Neural cell (in vitro differentiated cells): ENCODE measurements at regions not wholly inside any gene's neighbourhood (a gene's known extent, or its start where the extent isn't known, plus 50 kb on each side); places are given as distances from the start of the nearest gene placed in this dataset.

Experiments
- H2AFZ ChIP-seq: fragments of 200-600, 300-800 bp; sonication (generic), shearing (Covaris generic); 2 replicates; pipeline ENCODE4 v1.6.0; 2014; ENCODE audit warnings: low read depth, mild to moderate bottlenecking, antibody characterized with exemption, low read length, moderate library complexity
- H3F3A ChIP-seq: fragments of 200-600 bp; shearing (Covaris generic); 2 replicates; pipeline ENCODE4 v1.6.1; 2016; ENCODE audit warnings: mild to moderate bottlenecking, moderate library complexity, mixed read lengths, antibody characterized with exemption, low read length; ENCODE audit not compliant: insufficient read depth, poor library complexity, severe bottlenecking
- H3K27ac ChIP-seq: fragments of 200-600, 300-800 bp; sonication (generic), shearing (Covaris generic); 2 replicates; pipeline ENCODE4 v1.5.1; 2014; ENCODE audit warnings: mild to moderate bottlenecking, low read length, moderate library complexity
- H3K27me3 ChIP-seq: fragments of 300-800, 200-600 bp; sonication (generic), shearing (Covaris generic); 2 replicates; pipeline ENCODE4 v1.6.0; 2014; ENCODE audit warnings: mild to moderate bottlenecking, low read depth, low read length, moderate library complexity; ENCODE audit not compliant: insufficient read depth
- H3K36me3 ChIP-seq: fragments of 300-800, 200-600 bp; sonication (generic), shearing (Covaris generic); 2 replicates; pipeline ENCODE4 v1.5.1; 2014; ENCODE audit warnings: mild to moderate bottlenecking, antibody characterized with exemption, low read length, moderate library complexity; ENCODE audit not compliant: insufficient read depth
- H3K4me2 ChIP-seq: fragments of 300-800, 200-600 bp; sonication (generic), shearing (Covaris generic); 2 replicates; pipeline ENCODE4 v1.6.0; 2014; ENCODE audit warnings: mild to moderate bottlenecking, low read length
- H3K4me3 ChIP-seq: fragments of 300-800, 200-600 bp; sonication (generic), shearing (Covaris generic); 2 replicates; pipeline ENCODE4 v1.5.1; 2014; ENCODE audit warnings: mild to moderate bottlenecking, low read length, moderate library complexity
- H3K79me2 ChIP-seq: fragments of 200-600 bp; shearing (Covaris generic); replicated peaks from 2 replicates; pipeline ENCODE4 v1.6.0; 2014; ENCODE audit warnings: mild to moderate bottlenecking, low read length, moderate library complexity; ENCODE audit not compliant: insufficient read depth
- H3K9ac ChIP-seq: fragments of 300-800, 200-600 bp; sonication (generic), shearing (Covaris generic); 2 replicates; pipeline ENCODE4 v1.6.1; 2016; ENCODE audit warnings: mild to moderate bottlenecking, low read length, mixed read lengths
- H3K9me2 ChIP-seq: fragments of 200-600 bp; shearing (Covaris generic); 2 replicates; pipeline ENCODE4 v1.6.1; 2016; ENCODE audit warnings: mild to moderate bottlenecking, low read length, mixed read lengths; ENCODE audit not compliant: insufficient read depth
- H3K9me3 ChIP-seq: fragments of 200-600, 300-800 bp; sonication (generic), shearing (Covaris generic); 2 replicates; pipeline ENCODE4 v1.6.1; 2016; ENCODE audit warnings: mild to moderate bottlenecking, mixed run types, low read length, moderate library complexity, mixed read lengths
- H4K20me1 ChIP-seq: fragments of 200-600 bp; shearing (Covaris generic); 2 replicates; pipeline ENCODE4 v1.6.1; 2016; ENCODE audit warnings: mild to moderate bottlenecking, mixed run types; ENCODE audit not compliant: insufficient read depth
- EP300 ChIP-seq: fragments of 450-650 bp; conservative IDR thresholded peaks from 2 replicates; pipeline ENCODE4 v1.6.1; 2014; ENCODE audit warnings: antibody characterized with exemption, mild to moderate bottlenecking, moderate library complexity; ENCODE audit not compliant: poor library complexity, severe bottlenecking
- EZH2 ChIP-seq: fragments of 200-600, 300-800 bp; shearing (Covaris generic), sonication (generic); IDR thresholded peaks from 2 replicates; pipeline ENCODE4 v1.6.1; 2014; ENCODE audit warnings: antibody characterized with exemption, low read length, borderline replicate concordance, mild to moderate bottlenecking; ENCODE audit not compliant: insufficient read depth, poor library complexity, severe bottlenecking
- MXI1 ChIP-seq: fragments of 450-650 bp; conservative IDR thresholded peaks from 2 replicates; pipeline ENCODE4 v1.6.1; 2014; ENCODE audit warnings: antibody characterized with exemption, mild to moderate bottlenecking; ENCODE audit not compliant: poor library complexity, severe bottlenecking
- POLR2AphosphoS5 ChIP-seq: IDR thresholded peaks from 2 replicates; pipeline ENCODE4 v1.6.1; 2012
- RAD21 ChIP-seq: fragments of 450-650 bp; conservative IDR thresholded peaks from 2 replicates; pipeline ENCODE4 v1.6.1; 2014; ENCODE audit warnings: antibody characterized with exemption, mild to moderate bottlenecking, moderate library complexity
- TAF1 ChIP-seq: IDR thresholded peaks from 2 replicates; pipeline ENCODE4 v1.6.1; 2012; ENCODE audit warnings: low read depth
- TF ChIP-seq, protein P1 (sequence below): IDR thresholded peaks from 2 replicates; pipeline ENCODE4 v1.6.1; 2012; ENCODE audit warnings: borderline replicate concordance
- TF ChIP-seq, protein P2 (sequence below): fragments of 450-650 bp; IDR thresholded peaks from 2 replicates; pipeline ENCODE4 v1.5.1; 2014; ENCODE audit warnings: antibody characterized with exemption, mild to moderate bottlenecking, moderate library complexity; ENCODE audit not compliant: poor library complexity, severe bottlenecking

GRCh38 chr13:34533941-34534340 is 408.1 kb upstream of the NBEA start:
- no peak overlapping the region for H3K9ac ChIP-seq
- no peaks in the 10 kb centered on the region for H3K9me2 ChIP-seq
- TF ChIP-seq, protein P1, sequence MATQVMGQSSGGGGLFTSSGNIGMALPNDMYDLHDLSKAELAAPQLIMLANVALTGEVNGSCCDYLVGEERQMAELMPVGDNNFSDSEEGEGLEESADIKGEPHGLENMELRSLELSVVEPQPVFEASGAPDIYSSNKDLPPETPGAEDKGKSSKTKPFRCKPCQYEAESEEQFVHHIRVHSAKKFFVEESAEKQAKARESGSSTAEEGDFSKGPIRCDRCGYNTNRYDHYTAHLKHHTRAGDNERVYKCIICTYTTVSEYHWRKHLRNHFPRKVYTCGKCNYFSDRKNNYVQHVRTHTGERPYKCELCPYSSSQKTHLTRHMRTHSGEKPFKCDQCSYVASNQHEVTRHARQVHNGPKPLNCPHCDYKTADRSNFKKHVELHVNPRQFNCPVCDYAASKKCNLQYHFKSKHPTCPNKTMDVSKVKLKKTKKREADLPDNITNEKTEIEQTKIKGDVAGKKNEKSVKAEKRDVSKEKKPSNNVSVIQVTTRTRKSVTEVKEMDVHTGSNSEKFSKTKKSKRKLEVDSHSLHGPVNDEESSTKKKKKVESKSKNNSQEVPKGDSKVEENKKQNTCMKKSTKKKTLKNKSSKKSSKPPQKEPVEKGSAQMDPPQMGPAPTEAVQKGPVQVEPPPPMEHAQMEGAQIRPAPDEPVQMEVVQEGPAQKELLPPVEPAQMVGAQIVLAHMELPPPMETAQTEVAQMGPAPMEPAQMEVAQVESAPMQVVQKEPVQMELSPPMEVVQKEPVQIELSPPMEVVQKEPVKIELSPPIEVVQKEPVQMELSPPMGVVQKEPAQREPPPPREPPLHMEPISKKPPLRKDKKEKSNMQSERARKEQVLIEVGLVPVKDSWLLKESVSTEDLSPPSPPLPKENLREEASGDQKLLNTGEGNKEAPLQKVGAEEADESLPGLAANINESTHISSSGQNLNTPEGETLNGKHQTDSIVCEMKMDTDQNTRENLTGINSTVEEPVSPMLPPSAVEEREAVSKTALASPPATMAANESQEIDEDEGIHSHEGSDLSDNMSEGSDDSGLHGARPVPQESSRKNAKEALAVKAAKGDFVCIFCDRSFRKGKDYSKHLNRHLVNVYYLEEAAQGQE: no peak
- no peak for TF ChIP-seq POLR2AphosphoS5
- no peak for TF ChIP-seq RAD21
- no peak for TF ChIP-seq EZH2
- no peak for TF ChIP-seq TAF1
- H3K36me3 ChIP-seq: no peaks in the 10 kb centered on the region
- no peak overlapping the region for H3K4me3 ChIP-seq
- no peaks in the 10 kb centered on the region for H3K9me3 ChIP-seq
- H3F3A ChIP-seq: no peaks in the 10 kb centered on the region
- no peak overlapping the region for H2AFZ ChIP-seq
- no peak overlapping the region for H3K27ac ChIP-seq
- no peaks in the 10 kb centered on the region for H3K79me2 ChIP-seq
- no peaks in the 10 kb centered on the region for H4K20me1 ChIP-seq
- no peak overlapping the region for H3K4me2 ChIP-seq
- H3K27me3 ChIP-seq: no peaks in the 10 kb centered on the region

DNA sequence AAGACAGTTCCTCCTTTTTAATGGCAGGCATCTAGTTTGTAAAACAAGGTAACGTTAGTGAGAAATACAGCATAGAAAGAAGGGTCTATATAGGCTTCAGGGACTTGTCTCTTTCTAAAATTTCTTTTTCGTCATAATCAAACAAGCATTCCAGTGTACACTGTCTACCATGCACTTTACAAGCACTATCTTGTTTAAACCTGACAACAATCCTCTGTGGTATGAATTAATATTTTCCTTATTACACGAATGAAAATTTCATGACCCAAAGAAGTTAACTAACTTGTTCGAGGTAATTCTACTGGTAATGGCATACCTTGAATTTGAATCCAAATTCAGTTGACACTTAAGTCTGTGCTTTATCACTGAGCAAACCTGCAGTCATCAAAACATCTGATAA is 399.7 kb upstream of the NBEA start:
- Histone ChIP-seq H2AFZ (no peak overlapping the region), H3K9me2 (no peaks in the 10 kb centered on the region), H3F3A (no peaks in the 10 kb centered on the region), H3K27me3 (no peaks in the 10 kb centered on the region), H3K9ac (no peak overlapping the region), H3K4me3 (no peak overlapping the region), H4K20me1 (no peaks in the 10 kb centered on the region), H3K4me2 (no peak overlapping the region), H3K27ac (no peak overlapping the region), H3K79me2 (no peaks in the 10 kb centered on the region), H3K36me3 (no peaks in the 10 kb centered on the region), H3K9me3 (no peaks in the 10 kb centered on the region)
- no peak for TF ChIP-seq MXI1

- Histone ChIP-seq H3K9me2 (no peaks in the 10 kb centered on the region), H3K4me3 (no peak overlapping the region), H3K4me2 (no peak overlapping the region), H3K9ac (no peak overlapping the region), H4K20me1 (no peaks in the 10 kb centered on the region), H3K27me3 (no peaks in the 10 kb centered on the region), H3K36me3 (no peaks in the 10 kb centered on the region), H3K27ac (no peak overlapping the region), H3F3A (no peaks in the 10 kb centered on the region), H2AFZ (no peak overlapping the region), H3K79me2 (no peaks in the 10 kb centered on the region), H3K9me3 (no peaks in the 10 kb centered on the region)
- TF ChIP-seq EP300: no peak
- TF ChIP-seq, protein P2, sequence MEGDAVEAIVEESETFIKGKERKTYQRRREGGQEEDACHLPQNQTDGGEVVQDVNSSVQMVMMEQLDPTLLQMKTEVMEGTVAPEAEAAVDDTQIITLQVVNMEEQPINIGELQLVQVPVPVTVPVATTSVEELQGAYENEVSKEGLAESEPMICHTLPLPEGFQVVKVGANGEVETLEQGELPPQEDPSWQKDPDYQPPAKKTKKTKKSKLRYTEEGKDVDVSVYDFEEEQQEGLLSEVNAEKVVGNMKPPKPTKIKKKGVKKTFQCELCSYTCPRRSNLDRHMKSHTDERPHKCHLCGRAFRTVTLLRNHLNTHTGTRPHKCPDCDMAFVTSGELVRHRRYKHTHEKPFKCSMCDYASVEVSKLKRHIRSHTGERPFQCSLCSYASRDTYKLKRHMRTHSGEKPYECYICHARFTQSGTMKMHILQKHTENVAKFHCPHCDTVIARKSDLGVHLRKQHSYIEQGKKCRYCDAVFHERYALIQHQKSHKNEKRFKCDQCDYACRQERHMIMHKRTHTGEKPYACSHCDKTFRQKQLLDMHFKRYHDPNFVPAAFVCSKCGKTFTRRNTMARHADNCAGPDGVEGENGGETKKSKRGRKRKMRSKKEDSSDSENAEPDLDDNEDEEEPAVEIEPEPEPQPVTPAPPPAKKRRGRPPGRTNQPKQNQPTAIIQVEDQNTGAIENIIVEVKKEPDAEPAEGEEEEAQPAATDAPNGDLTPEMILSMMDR: no peak
- no peak for TF ChIP-seq MXI1
Observed at GRCh38 chr13:34543836-34544235, 398.2 kb upstream of the NBEA start.
